H9 (cell line): ENCODE measurements at regions not wholly inside any gene's neighbourhood (a gene's known extent, or its start where the extent isn't known, plus 50 kb on each side); places are given as distances from the start of the nearest gene placed in this dataset.

Experiments used
- DNase-seq: peaks from one replicate; pipeline ENCODE4 v3.0.0-alpha.2; 2017
- H2AFZ ChIP-seq: one replicate; pipeline ENCODE4 v1.6.1; 2013; ENCODE audit warnings: mild to moderate bottlenecking, low read length, control low read depth, moderate library complexity
- H2AK5ac ChIP-seq: 2 replicates; pipeline ENCODE4 v1.6.1; 2013; ENCODE audit warnings: low read length, control low read depth, mixed read lengths; ENCODE audit not compliant: insufficient read length
- H2BK120ac ChIP-seq: one replicate; pipeline ENCODE4 v1.6.1; 2013; ENCODE audit warnings: low read depth, mild to moderate bottlenecking, low read length, control low read depth, inconsistent platforms; ENCODE audit not compliant: poor library complexity, severe bottlenecking
- H2BK12ac ChIP-seq: 2 replicates; pipeline ENCODE4 v1.6.1; 2013; ENCODE audit warnings: low read length, control low read depth, mixed read lengths, low read depth; ENCODE audit not compliant: insufficient read length
- H2BK15ac ChIP-seq: 2 replicates; pipeline ENCODE4 v1.6.1; 2013; ENCODE audit warnings: low read depth, low read length, control low read depth
- H2BK20ac ChIP-seq: one replicate; pipeline ENCODE4 v1.6.1; 2013; ENCODE audit warnings: low read depth, mild to moderate bottlenecking, low read length, control low read depth, inconsistent platforms; ENCODE audit not compliant: poor library complexity, severe bottlenecking
- H2BK5ac ChIP-seq: 2 replicates; pipeline ENCODE4 v1.6.1; 2013; ENCODE audit warnings: low read length, control low read depth, mixed read lengths; ENCODE audit not compliant: insufficient read length
- H3K14ac ChIP-seq: 2 replicates; pipeline ENCODE4 v1.6.1; 2013; ENCODE audit warnings: low read length, control low read depth; ENCODE audit not compliant: insufficient read depth
- H3K18ac ChIP-seq: 2 replicates; pipeline ENCODE4 v1.6.1; 2013; ENCODE audit warnings: low read depth, mild to moderate bottlenecking, mixed read lengths, low read length, control low read depth; ENCODE audit not compliant: insufficient read length
- H3K23ac ChIP-seq: 2 replicates; pipeline ENCODE4 v1.6.1; 2013; ENCODE audit warnings: low read length, control low read depth, mixed read lengths, low read depth; ENCODE audit not compliant: insufficient read length
- H3K23me2 ChIP-seq: 2 replicates; pipeline ENCODE4 v1.6.1; 2013; ENCODE audit warnings: low read depth, mild to moderate bottlenecking, mixed read lengths, low read length, control low read depth; ENCODE audit not compliant: insufficient read length, poor library complexity, severe bottlenecking
- H3K27ac ChIP-seq: 2 replicates; pipeline ENCODE4 v1.5.1; 2013; ENCODE audit warnings: low read length, control low read depth, mixed read lengths, low read depth; ENCODE audit not compliant: insufficient read length
- H3K27me3 ChIP-seq: 2 replicates; pipeline ENCODE4 v1.6.1; 2013; ENCODE audit warnings: low read length, control low read depth, inconsistent platforms; ENCODE audit not compliant: insufficient read depth
- H3K4ac ChIP-seq: 2 replicates; pipeline ENCODE4 v1.6.1; 2013; ENCODE audit warnings: low read depth, mild to moderate bottlenecking, control low read depth, inconsistent platforms, low read length, moderate library complexity
- H3K4me1 ChIP-seq: 2 replicates; pipeline ENCODE4 v1.6.1; 2013; ENCODE audit warnings: low read length, control low read depth, inconsistent platforms; ENCODE audit not compliant: insufficient read depth
- H3K4me2 ChIP-seq: 2 replicates; pipeline ENCODE4 v1.6.1; 2013; ENCODE audit warnings: low read length, control low read depth, mixed read lengths; ENCODE audit not compliant: insufficient read length, insufficient read depth
- H3K56ac ChIP-seq: 2 replicates; pipeline ENCODE4 v1.6.1; 2013; ENCODE audit warnings: low read depth, mild to moderate bottlenecking, mixed read lengths, low read length, control low read depth; ENCODE audit not compliant: insufficient read length
- H3K79me1 ChIP-seq: 2 replicates; pipeline ENCODE4 v1.6.1; 2013; ENCODE audit warnings: low read depth, mild to moderate bottlenecking, moderate library complexity, low read length, control low read depth, inconsistent platforms; ENCODE audit not compliant: insufficient read depth, poor library complexity, severe bottlenecking
- H3K79me2 ChIP-seq: 2 replicates; pipeline ENCODE4 v1.6.1; 2013; ENCODE audit warnings: low read length, control low read depth, inconsistent platforms; ENCODE audit not compliant: insufficient read depth
- H3K9ac ChIP-seq: 2 replicates; pipeline ENCODE4 v1.6.1; 2013; ENCODE audit warnings: low read length, control low read depth, mixed read lengths; ENCODE audit not compliant: insufficient read length; ENCODE audit errors: extremely low read depth
- H3K9me3 ChIP-seq: one replicate; pipeline ENCODE4 v1.6.1; 2013; ENCODE audit warnings: low read depth, low read length, inconsistent platforms; ENCODE audit not compliant: control insufficient read depth
- H3T11ph ChIP-seq: one replicate; pipeline ENCODE4 v1.6.1; 2013; ENCODE audit warnings: mild to moderate bottlenecking, low read length, control low read depth, inconsistent platforms
- H4K20me1 ChIP-seq: one replicate; pipeline ENCODE4 v1.6.1; 2013; ENCODE audit not compliant: control insufficient read depth, insufficient read length, insufficient read depth
- H4K5ac ChIP-seq: 2 replicates; pipeline ENCODE4 v1.6.1; 2013; ENCODE audit warnings: low read depth, mild to moderate bottlenecking, mixed read lengths, low read length, control low read depth; ENCODE audit not compliant: insufficient read length
- H4K8ac ChIP-seq: replicated peaks from 2 replicates; pipeline ENCODE4 v1.6.1; 2013; ENCODE audit warnings: low read length, control low read depth, mixed read lengths, low read depth; ENCODE audit not compliant: insufficient read length
- H4K91ac ChIP-seq: 2 replicates; pipeline ENCODE4 v1.6.1; 2013; ENCODE audit warnings: low read depth, mild to moderate bottlenecking, moderate library complexity, mixed read lengths, low read length, control low read depth; ENCODE audit not compliant: insufficient read length
- H3K27ac Mint-ChIP-seq, 3 experiments: 2 replicates in 2 of 3; 3 replicates in 1 of 3; pipeline ENCODE4 v1.8.0; 2020 to 2021; ENCODE audit warnings: mixed read lengths in 3 of 3, mild to moderate bottlenecking in 1 of 3, moderate library complexity in 1 of 3
- H3K27me3 Mint-ChIP-seq: 2 replicates; pipeline ENCODE4 v1.8.0; 2021; ENCODE audit warnings: low read depth, mild to moderate bottlenecking, moderate library complexity, mixed read lengths
- H3K36me3 Mint-ChIP-seq, 3 experiments: 2 replicates in 2 of 3; 3 replicates in 1 of 3; pipeline ENCODE4 v1.8.0; 2020 to 2021; ENCODE audit warnings: low read depth in 3 of 3, mixed read lengths in 3 of 3; ENCODE audit not compliant: insufficient read depth in 1 of 3
- H3K4me1 Mint-ChIP-seq, 2 experiments: 2 replicates each; pipeline ENCODE4 v1.8.0; 2020; ENCODE audit warnings: mixed read lengths in 2 of 2
- H3K4me3 Mint-ChIP-seq, 2 experiments: 2 replicates in 1 of 2; 3 replicates in 1 of 2; pipeline ENCODE4 v1.8.0; 2020 to 2021; ENCODE audit warnings: mild to moderate bottlenecking in 2 of 2, mixed read lengths in 2 of 2, moderate library complexity in 1 of 2
- H3K9me3 Mint-ChIP-seq, 2 experiments: 2 replicates in 1 of 2; 3 replicates in 1 of 2; pipeline ENCODE4 v1.8.0; 2020; ENCODE audit warnings: mild to moderate bottlenecking in 2 of 2, mixed read lengths in 2 of 2, moderate library complexity in 1 of 2
- WGBS: extraction: QIAGEN DNeasy Blood & Tissue Kit; methylation state at CpG from one replicate; pipeline ENCODE4 v1.1.7; 2013; ENCODE audit warnings: missing lambda C conversion rate, low lambda C conversion rate, mixed read lengths; ENCODE audit not compliant: insufficient read length; ENCODE audit errors: extremely low coverage; 5-methylcytosine and 5-hydroxymethylcytosine counted together
- TF ChIP-seq, protein P1 (sequence below): fragments of 200-600 bp; sonication (generic); conservative IDR thresholded peaks from 3 replicates; pipeline ENCODE4 v1.8.0; 2021; ENCODE audit warnings: antibody characterized with exemption, mild to moderate bottlenecking

GRCh38 chrX:8067754-8068462 lies 103.2 kb downstream of the VCX2 start:
- Histone ChIP-seq H3K9ac (no peak overlapping the region), H3K79me1 (no peaks in the 10 kb centered on the region), H4K20me1 (no peaks in the 10 kb centered on the region), H3K79me2 (no peaks in the 10 kb centered on the region; the same call in 1 of the 2 replicates), H3K27ac (no peak overlapping the region), H2BK5ac (no peak overlapping the region), H3K4me2 (no peak overlapping the region), H2BK120ac (no peak overlapping the region), H3K56ac (no peak overlapping the region), H3K4me1 (no peaks in the 10 kb centered on the region; the same call in 1 of the 2 replicates), H3K9me3 (no peaks in the 10 kb centered on the region), H2AFZ (no peak overlapping the region), H4K91ac (no peak overlapping the region), H3K27me3 (no peaks in the 10 kb centered on the region), H2BK15ac (no peak overlapping the region), H3K18ac (no peak overlapping the region), H3K23me2 (no peaks in the 10 kb centered on the region), H4K5ac (no peak overlapping the region), H3T11ph (no peak overlapping the region), H3K14ac (no peak overlapping the region), H2BK12ac (no peak overlapping the region), H2BK20ac (no peak overlapping the region), H3K4ac (no peak overlapping the region), H3K23ac (no peak overlapping the region), H2AK5ac (no peak overlapping the region), H4K8ac (no peak overlapping the region)
- Mint-ChIP-seq H3K9me3 (no peaks in the 10 kb centered on the region), H3K27ac (no peak overlapping the region), H3K27me3 (no peaks in the 10 kb centered on the region), H3K4me1 (peaks cover 6% of the 10 kb centered on the region in 2 experiments), H3K4me3 (no peak overlapping the region), H3K36me3 (no peaks in the 10 kb centered on the region)
- no CpG with 5 or more reads among the region's 8 CpGs for WGBS
- DNase-seq, result no peak
- TF ChIP-seq, protein P1, sequence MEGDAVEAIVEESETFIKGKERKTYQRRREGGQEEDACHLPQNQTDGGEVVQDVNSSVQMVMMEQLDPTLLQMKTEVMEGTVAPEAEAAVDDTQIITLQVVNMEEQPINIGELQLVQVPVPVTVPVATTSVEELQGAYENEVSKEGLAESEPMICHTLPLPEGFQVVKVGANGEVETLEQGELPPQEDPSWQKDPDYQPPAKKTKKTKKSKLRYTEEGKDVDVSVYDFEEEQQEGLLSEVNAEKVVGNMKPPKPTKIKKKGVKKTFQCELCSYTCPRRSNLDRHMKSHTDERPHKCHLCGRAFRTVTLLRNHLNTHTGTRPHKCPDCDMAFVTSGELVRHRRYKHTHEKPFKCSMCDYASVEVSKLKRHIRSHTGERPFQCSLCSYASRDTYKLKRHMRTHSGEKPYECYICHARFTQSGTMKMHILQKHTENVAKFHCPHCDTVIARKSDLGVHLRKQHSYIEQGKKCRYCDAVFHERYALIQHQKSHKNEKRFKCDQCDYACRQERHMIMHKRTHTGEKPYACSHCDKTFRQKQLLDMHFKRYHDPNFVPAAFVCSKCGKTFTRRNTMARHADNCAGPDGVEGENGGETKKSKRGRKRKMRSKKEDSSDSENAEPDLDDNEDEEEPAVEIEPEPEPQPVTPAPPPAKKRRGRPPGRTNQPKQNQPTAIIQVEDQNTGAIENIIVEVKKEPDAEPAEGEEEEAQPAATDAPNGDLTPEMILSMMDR, result no peak
